Caco-2 (cell line): ENCODE measurements at regions not wholly inside any gene's neighbourhood (a gene's known extent, or its start where the extent isn't known, plus 50 kb on each side); places are given as distances from the start of the nearest gene placed in this dataset.

Source experiments
- BruUV-seq: library from RNA; stranded (reverse); fragments of 400-500 nt; replicated peaks from 2 replicates; lab custom pipeline; 2021; lab: Mats Ljungman, UMichigan
- CTCF ChIA-PET: fragments of 300-600 bp; sonication (Branson Sonifier 250); formaldehyde crosslinking; loops from one replicate; lab custom pipeline; 2022; ENCODE audit warnings: antibody characterized with exemption; lab: Charles Lee
- POLR2A ChIA-PET: fragments of 300-600 bp; sonication (Branson Sonifier 250); formaldehyde crosslinking; loops from one replicate; lab custom pipeline; 2022; ENCODE audit warnings: antibody characterized with exemption; lab: Charles Lee
- DNase-seq, 2 experiments: peaks; one replicate each; pipeline versions ENCODE4 v3.0.0 to v3.0.0-alpha.2; 2020 to 2022
- H3K27me3 ChIP-seq: replicated peaks from 2 replicates; pipeline ENCODE4 v1.6.0; 2011; ENCODE audit warnings: low read length; ENCODE audit not compliant: control insufficient read depth, insufficient read depth
- H3K36me3 ChIP-seq: 2 replicates; pipeline ENCODE4 v1.5.1; 2011; ENCODE audit warnings: low read length; ENCODE audit not compliant: control insufficient read depth, insufficient read depth
- H3K4me1 ChIP-seq: fragments of 250-450 bp; sonication (Bioruptor Pico); 2 replicates; pipeline ENCODE4 v1.5.1; 2020; ENCODE audit warnings: mild to moderate bottlenecking
- H3K4me3 ChIP-seq: 2 replicates; pipeline ENCODE4 v1.5.1; 2011; ENCODE audit warnings: low read depth, mild to moderate bottlenecking, control low read depth, low read length
- H3K9me3 ChIP-seq: fragments of 250-450 bp; sonication (Bioruptor Pico); 2 replicates; pipeline ENCODE4 v1.5.1; 2020; ENCODE audit warnings: mild to moderate bottlenecking, moderate library complexity
- H3K27ac Mint-ChIP-seq: one replicate; pipeline ENCODE4 v1.8.0; 2022; ENCODE audit warnings: mixed read lengths; ENCODE audit not compliant: unreplicated experiment
- H3K27me3 Mint-ChIP-seq: one replicate; pipeline ENCODE4 v1.8.0; 2022; ENCODE audit warnings: mixed read lengths; ENCODE audit not compliant: insufficient read depth, unreplicated experiment
- H3K36me3 Mint-ChIP-seq: one replicate; pipeline ENCODE4 v1.8.0; 2022; ENCODE audit warnings: mild to moderate bottlenecking, mixed read lengths; ENCODE audit not compliant: insufficient read depth, unreplicated experiment
- H3K4me1 Mint-ChIP-seq: one replicate; pipeline ENCODE4 v1.8.0; 2022; ENCODE audit warnings: low read depth, mixed read lengths; ENCODE audit not compliant: unreplicated experiment
- H3K4me3 Mint-ChIP-seq: one replicate; pipeline ENCODE4 v1.8.0; 2022; ENCODE audit warnings: mild to moderate bottlenecking, moderate library complexity, mixed read lengths; ENCODE audit not compliant: unreplicated experiment
- H3K9me3 Mint-ChIP-seq: one replicate; pipeline ENCODE4 v1.8.0; 2022; ENCODE audit warnings: mixed read lengths; ENCODE audit not compliant: unreplicated experiment
- intact Hi-C: fragments of 100-400 bp; cut with micrococcal nuclease; formaldehyde crosslinking; loops from one replicate; pipeline ENCODE4 v1.10.0; 2022; ENCODE audit not compliant: unreplicated experiment
- TF ChIP-seq, protein P1 (sequence below), 2 experiments: fragments of 200-600 bp in 1 of 2; IDR thresholded peaks; 1 replicate in 1 of 2; 2 replicates in 1 of 2; pipeline versions ENCODE4 v1.5.1 to v1.8.0; 2011 to 2022; ENCODE audit warnings: antibody characterized with exemption in 1 of 2, control low read depth in 1 of 2, inconsistent platforms in 1 of 2, low read depth in 1 of 2, low read length in 1 of 2, mild to moderate bottlenecking in 1 of 2, moderate library complexity in 1 of 2; ENCODE audit not compliant: insufficient read depth in 1 of 2, severe bottlenecking in 1 of 2, unreplicated experiment in 1 of 2

- Histone ChIP-seq H3K27me3 (no peaks in the 10 kb centered on the region), H3K9me3 (no peaks in the 10 kb centered on the region), H3K4me3 (no peak overlapping the region), H3K36me3 (no peaks in the 10 kb centered on the region), H3K4me1 (no peaks in the 10 kb centered on the region)
- Mint-ChIP-seq H3K4me1 (peaks cover 13% of the 10 kb centered on the region), H3K27ac (no peak overlapping the region), H3K36me3 (no peaks in the 10 kb centered on the region), H3K27me3 (no peaks in the 10 kb centered on the region), H3K9me3 (no peaks in the 10 kb centered on the region), H3K4me3 (no peak overlapping the region)
- intact Hi-C loops = loop anchor here (5.0 kb wide), 1 partner anchor 586 kb away; no protein-coding TSS in a partner anchor
- TF ChIP-seq, protein P1, sequence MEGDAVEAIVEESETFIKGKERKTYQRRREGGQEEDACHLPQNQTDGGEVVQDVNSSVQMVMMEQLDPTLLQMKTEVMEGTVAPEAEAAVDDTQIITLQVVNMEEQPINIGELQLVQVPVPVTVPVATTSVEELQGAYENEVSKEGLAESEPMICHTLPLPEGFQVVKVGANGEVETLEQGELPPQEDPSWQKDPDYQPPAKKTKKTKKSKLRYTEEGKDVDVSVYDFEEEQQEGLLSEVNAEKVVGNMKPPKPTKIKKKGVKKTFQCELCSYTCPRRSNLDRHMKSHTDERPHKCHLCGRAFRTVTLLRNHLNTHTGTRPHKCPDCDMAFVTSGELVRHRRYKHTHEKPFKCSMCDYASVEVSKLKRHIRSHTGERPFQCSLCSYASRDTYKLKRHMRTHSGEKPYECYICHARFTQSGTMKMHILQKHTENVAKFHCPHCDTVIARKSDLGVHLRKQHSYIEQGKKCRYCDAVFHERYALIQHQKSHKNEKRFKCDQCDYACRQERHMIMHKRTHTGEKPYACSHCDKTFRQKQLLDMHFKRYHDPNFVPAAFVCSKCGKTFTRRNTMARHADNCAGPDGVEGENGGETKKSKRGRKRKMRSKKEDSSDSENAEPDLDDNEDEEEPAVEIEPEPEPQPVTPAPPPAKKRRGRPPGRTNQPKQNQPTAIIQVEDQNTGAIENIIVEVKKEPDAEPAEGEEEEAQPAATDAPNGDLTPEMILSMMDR (IDR thresholded peaks at IDR 0.05; ENCODE audit: insufficient read depth in 1 of 2, low read depth in 1 of 2, low read length in 1 of 2, severe bottlenecking in 1 of 2, unreplicated experiment in 1 of 2) = no peak
- DNase-seq = no peak
- POLR2A ChIA-PET = no interaction called here
- no TSS peak for BruUV-seq
- CTCF ChIA-PET = no interaction called here
Observed at GRCh38 chr2:173750831-173751230, 214.3 kb downstream of the SP3 start.

DNA sequence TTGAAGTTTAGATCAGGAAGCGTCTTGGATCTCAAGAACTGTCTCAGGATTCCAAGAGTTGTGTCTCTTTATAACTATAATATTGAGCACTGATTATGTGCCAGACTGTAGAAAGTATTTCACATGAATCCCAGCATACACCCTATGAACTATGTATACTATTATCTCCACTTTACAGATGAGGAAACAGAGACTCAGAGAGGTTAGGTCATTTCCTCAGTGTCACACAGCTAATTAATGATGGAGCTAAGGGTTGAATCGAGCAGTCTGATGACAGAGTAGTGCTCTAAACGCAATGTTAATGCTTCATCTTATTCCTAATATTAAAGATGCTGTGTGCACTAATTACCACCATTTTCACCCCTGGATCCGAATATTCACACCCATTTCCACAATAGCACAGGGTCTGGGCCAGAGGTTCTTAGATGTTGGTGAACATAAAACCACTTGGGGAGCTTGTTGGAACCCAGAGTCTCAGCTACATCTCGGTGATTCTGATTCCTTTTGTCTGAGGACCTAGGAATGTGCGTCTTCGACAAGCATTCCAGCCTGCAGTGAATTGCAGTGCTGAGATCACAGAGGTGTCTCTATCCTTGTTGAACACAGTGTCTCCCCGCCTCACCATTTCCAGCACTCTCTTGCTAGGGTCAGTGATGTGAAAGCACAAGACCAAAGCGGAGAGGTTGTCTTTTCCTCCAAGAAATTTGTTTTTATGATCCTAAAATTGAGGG lies 213.8 kb downstream of the SP3 start:
- H3K4me1 ChIP-seq = no peaks in the 10 kb centered on the region
- H3K27ac Mint-ChIP-seq = no peak overlapping the region
- ChIA-PET POLR2A (no interaction called here), CTCF (no interaction called here)
- BruUV-seq = no TSS peak
- H3K9me3 ChIP-seq = no peaks in the 10 kb centered on the region
- H3K4me1 Mint-ChIP-seq = peaks cover 13% of the 10 kb centered on the region
- H3K4me3 Mint-ChIP-seq = no peak overlapping the region
- TF ChIP-seq, protein P1 (IDR thresholded peaks at IDR 0.05; ENCODE audit: insufficient read depth in 1 of 2, low read depth in 1 of 2, low read length in 1 of 2, severe bottlenecking in 1 of 2, unreplicated experiment in 1 of 2) = no peak
- H3K27me3 Mint-ChIP-seq = no peaks in the 10 kb centered on the region
- H3K36me3 ChIP-seq = no peaks in the 10 kb centered on the region
- no peak for DNase-seq
- H3K36me3 Mint-ChIP-seq = no peaks in the 10 kb centered on the region
- intact Hi-C loops = loop anchor here (5.0 kb wide), 1 partner anchor 586 kb away; no protein-coding TSS in a partner anchor
- H3K9me3 Mint-ChIP-seq = no peaks in the 10 kb centered on the region
- H3K4me3 ChIP-seq = no peak overlapping the region
- no peaks in the 10 kb centered on the region for H3K27me3 ChIP-seq

GRCh38 chr2:173752152-173752551 lies 213.0 kb downstream of the SP3 start:
- Mint-ChIP-seq H3K27me3 (no peaks in the 10 kb centered on the region), H3K4me1 (peaks cover 13% of the 10 kb centered on the region), H3K36me3 (no peaks in the 10 kb centered on the region), H3K9me3 (no peaks in the 10 kb centered on the region), H3K4me3 (no peak overlapping the region), H3K27ac (no peak overlapping the region)
- Histone ChIP-seq H3K4me3 (no peak overlapping the region), H3K36me3 (no peaks in the 10 kb centered on the region), H3K27me3 (no peaks in the 10 kb centered on the region), H3K4me1 (no peaks in the 10 kb centered on the region), H3K9me3 (no peaks in the 10 kb centered on the region)
- no TSS peak for BruUV-seq
- TF ChIP-seq, protein P1 (IDR thresholded peaks at IDR 0.05; ENCODE audit: insufficient read depth in 1 of 2, low read depth in 1 of 2, low read length in 1 of 2, severe bottlenecking in 1 of 2, unreplicated experiment in 1 of 2) = peak in 1 of 2 experiments; percentile 19
- intact Hi-C loops = loop anchor here (5.0 kb wide), 1 partner anchor 585 kb away; no protein-coding TSS in a partner anchor
- no peak for DNase-seq
- ChIA-PET CTCF (no interaction called here), POLR2A (no interaction called here)
